ENCODE measurements at regions not wholly inside any gene's neighbourhood (a gene's known extent, or its start where the extent isn't known, plus 50 kb on each side); places are given as distances from the start of the nearest gene placed in this dataset.

- no peak overlapping the region for H3K4me2 ChIP-seq (ENCODE audit: insufficient read depth, insufficient read length, low read length)
- H3K9ac ChIP-seq (ENCODE audit: extremely low read depth, insufficient read length, low read length) = no peak overlapping the region
- no peaks in the 10 kb centered on the region for H4K20me1 ChIP-seq (ENCODE audit: control insufficient read depth, insufficient read depth, insufficient read length)
- H3K14ac ChIP-seq (ENCODE audit: insufficient read depth, low read length) = no peak overlapping the region
- Mint-ChIP-seq H3K4me3 (no peak overlapping the region), H3K4me1 (peaks cover 8% of the 10 kb centered on the region in 2 experiments), H3K36me3 (ENCODE audit: insufficient read depth in 1 of 3, low read depth in 3 of 3) (no peaks in the 10 kb centered on the region), H3K9me3 (no peaks in the 10 kb centered on the region), H3K27ac (0 out of 7 replicates have a peak overlapping the region, but pooled peaks of 2 of the 3 experiments have one; percentile 10 to 20), H3K27me3 (ENCODE audit: low read depth) (no peaks in the 10 kb centered on the region)
- H3K27me3 ChIP-seq (ENCODE audit: insufficient read depth, low read length) = no peaks in the 10 kb centered on the region
- H2AK5ac ChIP-seq (ENCODE audit: insufficient read length, low read length) = no peak overlapping the region
- H2BK20ac ChIP-seq (ENCODE audit: low read depth, low read length, poor library complexity, severe bottlenecking) = no peak overlapping the region
- H4K8ac ChIP-seq (replicated peaks; ENCODE audit: insufficient read length, low read depth, low read length) = no peak overlapping the region
- no peak overlapping the region for H3K27ac ChIP-seq (ENCODE audit: insufficient read length, low read depth, low read length)
- H3K56ac ChIP-seq (ENCODE audit: insufficient read length, low read depth, low read length) = no peak overlapping the region
- no peak overlapping the region for H2BK15ac ChIP-seq (ENCODE audit: low read depth, low read length)
- no peak overlapping the region for H2BK5ac ChIP-seq (ENCODE audit: insufficient read length, low read length)
- no peak overlapping the region for H3T11ph ChIP-seq (ENCODE audit: low read length)
- H3K79me2 ChIP-seq (ENCODE audit: insufficient read depth, low read length) = no peaks in the 10 kb centered on the region
- no peaks in the 10 kb centered on the region for H3K23me2 ChIP-seq (ENCODE audit: insufficient read length, low read depth, low read length, poor library complexity, severe bottlenecking)
- no peak overlapping the region for H4K5ac ChIP-seq (ENCODE audit: insufficient read length, low read depth, low read length)
- no peak overlapping the region for H2BK12ac ChIP-seq (ENCODE audit: insufficient read length, low read depth, low read length)
- no peaks in the 10 kb centered on the region for H3K4me1 ChIP-seq (ENCODE audit: insufficient read depth, low read length)
- H3K9me3 ChIP-seq (ENCODE audit: control insufficient read depth, low read depth, low read length) = no peaks in the 10 kb centered on the region
- WGBS (ENCODE audit: extremely low coverage, insufficient read length, low lambda C conversion rate) = no CpG with 5 or more reads among the region's 4 CpGs
- no peak overlapping the region for H2BK120ac ChIP-seq (ENCODE audit: low read depth, low read length, poor library complexity, severe bottlenecking)
- DNase-seq = no peak
- H4K91ac ChIP-seq (ENCODE audit: insufficient read length, low read depth, low read length) = no peak overlapping the region
- no peak overlapping the region for H2AFZ ChIP-seq (ENCODE audit: low read length)
- no peak overlapping the region for H3K4ac ChIP-seq (ENCODE audit: low read depth, low read length)
- TF ChIP-seq, protein P1, sequence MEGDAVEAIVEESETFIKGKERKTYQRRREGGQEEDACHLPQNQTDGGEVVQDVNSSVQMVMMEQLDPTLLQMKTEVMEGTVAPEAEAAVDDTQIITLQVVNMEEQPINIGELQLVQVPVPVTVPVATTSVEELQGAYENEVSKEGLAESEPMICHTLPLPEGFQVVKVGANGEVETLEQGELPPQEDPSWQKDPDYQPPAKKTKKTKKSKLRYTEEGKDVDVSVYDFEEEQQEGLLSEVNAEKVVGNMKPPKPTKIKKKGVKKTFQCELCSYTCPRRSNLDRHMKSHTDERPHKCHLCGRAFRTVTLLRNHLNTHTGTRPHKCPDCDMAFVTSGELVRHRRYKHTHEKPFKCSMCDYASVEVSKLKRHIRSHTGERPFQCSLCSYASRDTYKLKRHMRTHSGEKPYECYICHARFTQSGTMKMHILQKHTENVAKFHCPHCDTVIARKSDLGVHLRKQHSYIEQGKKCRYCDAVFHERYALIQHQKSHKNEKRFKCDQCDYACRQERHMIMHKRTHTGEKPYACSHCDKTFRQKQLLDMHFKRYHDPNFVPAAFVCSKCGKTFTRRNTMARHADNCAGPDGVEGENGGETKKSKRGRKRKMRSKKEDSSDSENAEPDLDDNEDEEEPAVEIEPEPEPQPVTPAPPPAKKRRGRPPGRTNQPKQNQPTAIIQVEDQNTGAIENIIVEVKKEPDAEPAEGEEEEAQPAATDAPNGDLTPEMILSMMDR (conservative IDR thresholded peaks at IDR 0.05) = no peak
- no peak overlapping the region for H3K18ac ChIP-seq (ENCODE audit: insufficient read length, low read depth, low read length)
- H3K23ac ChIP-seq (ENCODE audit: insufficient read length, low read depth, low read length) = no peak overlapping the region
- no peaks in the 10 kb centered on the region for H3K79me1 ChIP-seq (ENCODE audit: insufficient read depth, low read depth, low read length, poor library complexity, severe bottlenecking)
Observed at GRCh38 chr4:30945586-30945985, 225.4 kb downstream of the PCDH7 start.

All from H9 (cell line).